Umbilical cord (tissue), 1 donor: ENCODE measurements at regions not wholly inside any gene's neighbourhood (a gene's known extent, or its start where the extent isn't known, plus 50 kb on each side); places are given as distances from the start of the nearest gene placed in this dataset.

ENCODE experiments used
- DNase-seq: peaks from one replicate; pipeline ENCODE4 v3.0.0-alpha.2; 2015; ENCODE audit warnings: low spot score

DNA sequence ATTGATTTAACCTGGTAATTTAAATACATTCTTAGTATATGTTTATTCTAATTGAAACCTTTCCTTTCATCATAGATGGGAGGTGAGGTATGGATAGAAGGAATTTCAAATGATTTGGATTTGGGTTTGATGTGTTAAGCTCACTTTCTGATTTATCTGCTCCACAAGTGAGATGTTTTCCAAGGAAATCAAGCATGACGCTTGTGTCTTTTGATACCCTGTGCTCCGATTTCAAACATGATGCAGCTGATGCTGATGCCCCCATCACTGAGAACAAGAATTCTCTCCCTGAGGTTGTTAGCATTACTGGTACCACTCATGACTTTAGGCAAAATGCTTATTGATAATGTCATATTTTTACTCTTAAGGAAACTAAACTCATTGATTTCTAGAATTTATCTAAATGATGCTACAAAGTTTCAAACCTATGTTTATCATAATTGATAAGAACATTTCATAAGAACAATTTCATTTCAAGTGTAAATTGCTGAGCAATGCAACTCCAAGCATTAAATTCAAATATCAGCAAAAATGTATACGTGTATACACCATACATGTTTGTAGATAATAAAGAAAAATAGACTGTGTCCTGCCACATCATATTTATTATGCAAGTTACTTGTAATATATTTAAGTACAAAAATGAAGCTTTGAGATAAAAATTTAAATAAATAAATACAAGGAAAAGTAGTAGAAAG, 75.5 kb upstream of the LRIG3 start:
- no peak for DNase-seq

DNA sequence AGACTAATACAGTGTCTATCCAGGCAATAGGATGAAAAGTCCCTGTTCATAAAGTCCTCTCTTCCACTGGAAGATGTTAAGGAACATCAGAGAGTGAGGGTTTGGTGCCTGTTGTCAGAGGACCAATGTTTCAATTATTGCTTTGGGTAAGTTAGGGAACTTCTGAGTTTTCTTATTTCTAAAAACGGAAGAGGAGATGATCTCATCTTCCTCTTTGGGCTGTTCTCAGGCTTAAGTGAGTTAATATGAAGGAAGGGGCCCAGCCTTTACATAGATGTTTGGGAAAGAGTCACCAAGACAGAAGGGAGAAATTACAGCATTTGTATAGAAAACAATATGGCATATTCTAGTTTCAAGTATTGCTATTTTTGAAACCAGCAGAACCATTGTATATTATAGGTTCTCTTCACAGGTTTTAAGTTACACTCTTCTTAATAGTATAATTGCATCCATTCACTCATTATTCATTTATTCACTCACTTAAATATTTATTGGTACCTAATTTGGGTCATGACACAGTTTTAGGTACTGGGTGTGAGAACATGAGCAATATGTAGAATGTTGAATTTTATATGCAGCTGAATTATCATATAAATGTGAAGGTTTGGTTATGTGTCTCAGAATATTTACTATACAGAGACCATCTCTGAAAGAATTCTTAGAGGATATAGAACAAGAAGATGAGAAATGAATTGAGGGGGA, 68.5 kb upstream of the LRIG3 start:
- DNase-seq, result no peak

- DNase-seq, result no peak
These were observed 61.7 kb upstream of the LRIG3 start for GRCh38 chr12:58981961-58982360.

- DNase-seq, result no peak
These were observed 60.5 kb upstream of the LRIG3 start for GRCh38 chr12:58980768-58981167.

GRCh38 chr12:58978717-58979116, 58.4 kb upstream of the LRIG3 start:
- no peak for DNase-seq

- no peak for DNase-seq
These were observed 57.2 kb upstream of the LRIG3 start for GRCh38 chr12:58977476-58977875.

DNA sequence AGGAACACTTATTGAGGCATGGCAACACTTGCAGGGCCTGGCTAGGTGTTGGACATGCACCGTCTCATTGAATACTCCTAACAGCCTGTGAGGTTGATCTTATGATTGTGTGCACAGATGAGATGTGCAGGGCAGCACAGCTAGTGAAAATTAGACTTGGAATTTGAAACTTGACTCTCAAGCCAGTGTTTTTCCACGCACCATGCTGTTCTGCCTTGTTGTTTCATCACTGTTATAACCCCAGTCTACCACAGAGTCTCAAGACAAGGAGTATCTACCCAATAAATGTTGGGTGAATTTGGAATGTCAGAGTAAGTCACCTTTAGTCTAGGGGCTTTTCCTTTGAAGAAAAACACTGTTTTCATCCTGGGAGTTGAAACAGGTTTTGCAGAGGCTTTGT, 55.8 kb upstream of the LRIG3 start:
- no peak for DNase-seq
